ENCODE measurements at regions not wholly inside any gene's neighbourhood (a gene's known extent, or its start where the extent isn't known, plus 50 kb on each side); places are given as distances from the start of the nearest gene placed in this dataset.

DNA sequence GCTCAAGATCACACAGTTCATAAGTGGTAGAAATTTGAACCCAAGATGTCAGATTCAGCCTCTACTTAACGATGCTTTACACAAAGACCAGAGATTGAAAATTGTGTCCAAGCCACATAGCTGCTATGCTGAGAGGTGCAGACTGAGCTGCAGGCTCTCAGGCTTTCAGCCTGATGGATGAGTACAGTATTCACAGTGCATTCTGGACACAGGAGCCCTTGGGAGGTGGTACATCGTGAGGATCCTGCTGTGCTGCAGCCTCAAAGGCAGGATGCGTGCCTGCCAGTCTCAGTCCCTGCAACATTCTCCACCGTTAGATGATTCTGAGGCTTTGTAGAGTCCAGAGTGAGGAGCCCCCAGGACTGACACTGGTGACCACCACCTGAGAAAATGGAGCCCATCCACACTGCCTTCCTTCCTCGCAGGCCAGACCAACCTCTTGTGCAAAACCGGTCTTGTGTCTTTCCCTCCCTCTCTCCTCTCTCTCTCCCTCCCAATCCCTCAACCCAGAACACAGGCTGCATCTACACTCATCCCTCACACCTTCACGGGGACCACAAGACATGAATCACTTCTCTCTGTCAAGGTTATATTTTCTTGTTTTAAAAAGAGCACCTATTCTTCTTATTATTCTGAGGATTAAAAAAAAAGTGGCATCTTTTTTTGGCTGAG is 203.4 kb upstream of the ZNF507 start:
- DNase-seq = no peak

DNA sequence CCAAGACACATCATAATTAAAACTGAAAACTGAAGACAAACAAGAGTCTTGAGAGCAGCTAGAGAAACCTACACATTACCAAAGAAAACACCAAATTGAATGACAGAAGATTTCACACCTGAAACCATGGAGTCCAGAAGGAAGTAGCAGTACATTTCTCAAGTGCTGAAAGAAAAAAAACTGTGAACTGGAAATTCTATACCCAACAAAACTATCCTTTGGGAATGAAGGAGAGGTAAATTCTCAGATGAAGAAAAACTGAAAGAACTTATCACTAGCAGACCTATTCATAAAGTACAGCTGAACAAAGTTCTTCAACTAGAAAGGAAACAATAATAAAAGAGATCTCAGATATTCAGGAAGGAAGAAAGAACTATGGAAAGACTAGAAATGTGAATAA is 198.7 kb upstream of the ZNF507 start:
- DNase-seq = no peak

DNA sequence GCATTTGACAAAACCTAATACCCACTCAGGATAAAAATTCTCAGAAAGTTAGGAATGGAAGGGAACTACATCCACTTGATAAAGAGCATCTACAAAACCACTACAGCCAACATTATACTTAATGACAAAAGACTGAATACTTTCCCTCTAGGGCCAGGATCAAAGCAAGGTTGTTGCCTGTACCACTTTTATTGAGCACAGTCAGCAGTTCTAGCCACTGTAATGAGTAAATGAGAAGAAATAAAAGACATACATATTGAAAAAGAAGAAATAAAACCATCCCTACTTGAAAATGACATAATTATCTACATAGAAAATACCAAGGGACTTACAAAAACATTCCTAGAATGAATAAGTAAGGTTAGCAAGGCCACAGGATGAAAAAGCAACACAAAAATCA is 194.8 kb upstream of the ZNF507 start:
- no peak for DNase-seq

DNA sequence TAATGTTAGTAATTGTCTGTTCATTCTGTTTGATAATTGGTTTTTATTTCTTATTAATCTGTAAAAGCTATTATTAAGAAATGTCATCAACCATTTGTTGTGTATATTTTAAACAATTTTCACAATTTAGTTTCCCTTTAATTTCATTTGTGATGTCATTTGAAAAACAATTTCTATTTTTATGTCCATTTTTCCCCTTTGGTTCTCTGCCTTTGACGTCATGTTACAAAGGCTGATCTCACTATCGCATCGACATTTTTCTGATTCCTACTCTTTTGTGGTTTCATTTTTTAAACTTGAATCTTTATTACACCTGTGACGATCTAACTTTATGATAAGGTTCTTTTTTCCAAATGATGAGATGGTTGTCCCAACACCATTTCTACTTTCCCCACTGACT is 191.0 kb upstream of the ZNF507 start:
- no peak for DNase-seq

DNA sequence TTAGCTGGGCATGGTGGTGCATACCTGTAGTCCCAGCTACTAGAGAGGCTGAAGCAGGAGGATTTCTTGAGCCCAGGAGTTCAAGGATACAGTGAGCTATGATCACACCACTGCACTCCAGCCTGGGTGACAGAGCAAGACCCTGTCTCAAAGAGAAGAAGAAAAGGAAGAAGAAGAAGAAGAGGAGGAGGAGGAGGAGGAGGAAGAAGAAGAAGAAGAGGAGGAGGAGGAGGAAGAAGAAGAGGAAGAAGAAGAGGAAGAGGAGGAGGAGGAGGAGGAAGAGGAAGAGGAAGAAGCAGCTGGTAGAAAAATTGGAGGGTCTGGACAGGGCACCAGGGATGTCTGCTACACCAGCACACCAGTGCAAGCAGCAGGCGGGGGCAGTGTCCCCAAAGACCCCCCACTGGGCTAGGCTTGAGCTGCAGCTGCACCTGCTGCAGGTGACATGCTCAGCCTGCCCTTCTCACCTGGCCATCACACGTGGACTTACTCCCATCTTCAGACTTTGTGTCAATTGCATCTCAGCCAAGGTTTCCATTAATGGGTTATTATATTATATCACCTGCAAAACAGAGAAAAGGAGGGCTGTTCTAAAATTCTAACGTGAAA is 180.9 kb upstream of the ZNF507 start:
- no peak for DNase-seq

DNA sequence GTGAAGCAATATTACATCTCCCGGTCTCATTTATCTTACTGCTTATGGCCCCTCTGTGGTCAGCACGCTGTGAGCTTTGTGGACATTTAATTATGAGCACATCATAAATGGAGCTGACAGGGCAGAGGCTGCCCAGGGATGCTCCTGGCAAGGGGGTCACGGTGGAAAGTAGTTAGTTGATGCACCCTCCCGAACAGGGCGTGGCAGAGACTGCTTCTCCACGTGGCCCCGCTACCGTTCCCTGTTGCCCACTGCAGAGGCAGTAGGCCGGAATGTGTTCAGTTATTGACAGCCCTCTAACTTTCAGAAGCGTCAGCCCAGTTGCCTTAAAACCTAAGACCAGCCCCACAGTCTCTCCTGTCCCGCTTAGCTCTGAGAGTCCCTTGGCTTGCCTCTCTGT is 180.3 kb upstream of the ZNF507 start:
- DNase-seq = no peak

DNA sequence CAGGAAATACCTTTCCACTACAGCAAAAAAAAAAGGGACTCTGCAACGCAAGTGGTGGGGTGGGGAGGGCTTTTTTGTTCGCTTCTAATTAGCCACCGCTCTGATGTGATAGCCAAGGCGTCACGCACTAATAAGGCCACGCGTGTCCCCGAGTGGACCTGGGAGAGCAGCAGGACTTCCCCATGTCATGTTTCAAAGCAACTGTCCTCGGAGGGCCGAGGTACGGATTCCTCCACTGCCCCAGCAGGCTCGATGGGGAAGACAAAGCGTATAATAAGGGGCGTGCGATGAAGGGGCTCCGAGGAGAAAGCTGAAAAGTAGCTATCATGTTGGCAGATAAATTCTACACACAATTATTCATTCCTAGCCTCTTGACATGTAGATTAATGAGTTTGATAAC is 179.7 kb upstream of the ZNF507 start:
- DNase-seq = no peak

DNA sequence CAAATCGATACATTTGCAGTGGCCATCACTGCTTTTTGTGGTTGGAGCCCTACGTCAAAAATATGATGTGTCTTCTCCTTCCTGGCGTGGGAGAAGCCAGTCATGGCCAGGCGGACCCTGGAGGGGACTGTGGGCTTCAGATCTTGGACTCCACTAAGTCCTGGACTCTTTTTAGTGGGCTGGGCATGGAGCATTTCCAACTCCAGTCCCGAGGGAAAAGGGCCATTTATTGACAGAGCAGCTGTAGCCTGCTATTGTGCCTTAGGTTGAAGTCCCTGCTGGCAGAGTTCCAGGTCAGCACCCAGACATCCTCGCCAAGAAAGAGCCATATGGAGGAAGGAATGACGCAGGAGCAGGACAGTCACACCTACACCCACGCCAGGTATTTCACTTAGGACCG is 179.2 kb upstream of the ZNF507 start:
- DNase-seq = no peak

DNA sequence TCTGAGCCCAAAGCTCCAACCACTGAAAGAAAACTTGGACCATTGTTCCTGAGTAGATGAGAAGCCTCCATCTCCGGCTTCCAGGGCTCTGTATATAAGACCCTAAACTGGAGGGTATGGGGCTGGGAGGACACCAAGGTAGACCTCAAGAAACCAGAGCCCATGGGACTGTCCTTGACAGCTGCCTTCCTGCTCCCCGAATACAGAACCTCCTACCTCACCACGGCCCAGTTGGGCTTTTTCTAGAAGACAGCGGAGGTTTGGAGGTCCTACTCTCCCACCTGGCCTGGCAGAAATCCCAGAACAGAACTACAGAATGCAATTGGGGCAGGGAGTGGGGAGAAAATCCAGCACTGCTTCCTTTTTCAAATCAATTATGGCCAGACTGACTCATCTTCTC is 177.3 kb upstream of the ZNF507 start:
- DNase-seq = no peak

DNA sequence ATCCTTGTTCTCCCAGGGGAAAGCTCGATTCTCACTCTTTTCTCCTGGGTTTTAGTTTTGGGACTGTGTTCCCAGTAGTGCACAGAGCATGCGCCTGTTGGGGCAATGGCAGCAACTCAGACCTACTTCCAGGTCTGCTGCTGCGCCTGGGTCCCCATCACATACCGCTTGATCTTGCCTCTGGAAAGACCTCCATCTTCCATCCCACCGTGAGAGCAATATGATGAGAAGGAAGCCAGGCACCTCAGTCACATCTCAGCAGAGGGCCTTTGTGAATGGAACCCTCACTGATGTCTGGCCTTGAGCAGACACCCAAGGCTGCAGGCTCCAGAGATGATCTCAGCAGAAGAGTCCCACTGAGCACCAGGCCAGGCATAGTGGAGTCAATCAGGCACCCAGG is 176.8 kb upstream of the ZNF507 start:
- DNase-seq = no peak

DNA sequence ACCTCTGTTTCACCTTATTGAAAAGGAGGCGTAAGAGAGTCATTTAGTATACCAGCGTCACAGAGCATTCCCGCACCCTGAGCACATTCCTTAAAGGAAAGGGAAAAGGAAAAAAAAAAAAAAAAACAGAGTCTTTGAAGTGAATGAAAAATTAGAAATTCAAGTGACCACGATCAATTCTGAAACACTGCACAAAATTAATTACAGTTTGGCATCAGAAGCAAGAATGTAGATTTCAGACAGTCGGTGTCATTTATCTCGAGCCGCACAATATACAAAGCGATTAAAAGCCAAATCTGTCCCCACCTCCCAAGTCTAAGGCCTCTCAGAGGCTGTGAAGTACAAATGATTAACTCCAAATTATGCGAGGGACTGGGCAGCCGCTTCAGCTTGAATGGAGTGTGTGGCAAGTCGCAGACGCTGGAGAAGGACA is 173.7 kb upstream of the ZNF507 start:
- DNase-seq = no peak

DNA sequence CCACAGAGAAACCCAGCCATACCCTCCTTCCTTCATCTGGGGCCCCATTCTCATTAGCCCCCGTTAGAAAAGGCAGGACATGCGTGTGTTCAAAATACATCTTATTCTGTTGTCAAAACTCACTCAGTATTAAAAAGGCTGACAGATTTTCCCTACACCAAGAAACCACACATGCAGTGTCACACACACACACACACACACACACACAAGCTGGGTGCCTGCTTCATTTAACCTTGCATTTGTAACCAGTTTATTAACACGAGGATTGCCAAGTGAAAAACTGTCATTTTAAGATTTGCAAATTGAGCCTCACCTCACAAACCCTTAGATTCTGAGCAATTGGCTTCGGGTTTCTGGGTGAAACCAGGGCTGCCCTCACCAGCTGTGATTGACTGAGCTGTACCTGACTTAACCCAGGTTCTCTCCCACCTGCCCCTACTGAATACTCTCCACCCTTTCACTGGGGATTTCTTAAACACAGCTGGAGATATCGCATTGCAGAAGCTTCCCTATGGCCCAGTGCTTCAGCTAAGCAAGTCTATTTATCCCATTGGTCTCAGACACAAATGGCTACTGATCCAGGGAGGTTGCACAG is 172.7 kb upstream of the ZNF507 start:
- DNase-seq = no peak

DNA sequence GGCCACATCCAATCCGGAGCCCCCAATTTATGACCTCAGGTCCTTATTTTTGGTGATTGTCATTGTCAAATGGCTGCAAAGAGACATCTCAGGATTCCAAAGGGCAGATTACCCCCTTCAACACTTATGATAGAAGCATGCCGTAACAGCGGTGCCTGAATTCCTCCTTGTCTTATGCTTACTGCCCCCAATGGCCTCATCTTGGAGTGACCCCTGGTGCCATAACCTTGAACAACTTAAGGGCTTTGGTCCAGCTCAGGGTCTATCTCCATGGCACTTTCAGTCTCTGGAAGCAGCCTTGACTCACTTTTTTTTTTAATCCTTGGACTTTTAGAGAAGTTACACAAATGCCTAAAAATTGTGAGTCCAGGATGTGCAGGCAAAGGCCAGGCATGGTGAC is 171.6 kb upstream of the ZNF507 start:
- DNase-seq = no peak

DNA sequence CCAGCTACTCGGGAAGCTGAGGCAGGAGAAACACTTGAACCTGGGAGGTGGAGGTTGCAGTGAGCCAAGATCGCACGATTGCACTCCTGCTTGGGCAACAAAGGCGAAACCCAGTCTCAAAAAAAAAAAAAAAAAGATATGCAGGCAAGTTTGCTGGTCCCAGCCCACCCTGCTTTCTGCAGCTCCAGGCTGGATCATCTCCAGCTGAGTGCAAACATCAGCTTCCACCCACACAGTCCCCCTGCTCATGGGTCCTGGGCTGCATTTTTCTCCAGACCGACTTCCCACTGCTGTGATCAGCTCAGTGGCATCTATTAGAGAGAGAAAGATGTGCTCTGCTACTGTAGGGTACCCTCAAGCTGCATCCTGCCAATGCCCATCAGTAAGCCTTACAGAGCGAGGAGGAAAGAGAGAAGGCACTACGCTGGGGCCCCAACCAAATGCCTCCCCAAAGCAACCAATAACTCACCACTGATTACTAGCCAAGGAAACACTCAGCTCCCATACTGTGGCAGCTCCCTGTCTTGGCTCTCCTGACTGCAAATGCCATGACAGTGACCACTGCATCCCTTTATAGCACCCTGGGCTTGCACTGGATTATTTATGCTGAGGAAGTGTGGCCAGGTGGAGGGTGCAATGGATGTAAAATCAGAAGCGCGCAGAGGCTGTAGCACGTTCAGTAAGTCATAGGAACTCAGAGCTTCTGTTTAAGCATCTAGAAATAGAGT is 170.9 kb upstream of the ZNF507 start:
- DNase-seq = no peak

DNA sequence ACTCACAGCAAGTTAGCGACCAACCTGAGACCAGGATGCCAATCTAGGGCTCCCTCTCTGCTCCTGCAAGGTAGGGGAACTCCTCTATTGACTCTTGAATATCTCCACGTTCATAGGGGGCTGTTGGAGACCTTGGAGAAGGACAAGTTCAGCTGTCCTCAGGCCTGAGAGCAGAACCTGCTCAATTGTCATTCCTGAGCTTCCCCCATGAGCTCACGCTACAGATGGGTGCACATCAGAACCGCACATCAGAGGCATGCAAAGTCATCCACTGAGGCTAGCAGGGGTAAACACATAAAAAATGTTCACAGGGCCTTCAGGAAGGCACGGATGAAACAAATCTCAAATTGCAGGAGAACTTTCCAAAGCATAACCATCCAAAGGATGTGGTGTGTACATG is 168.8 kb upstream of the ZNF507 start:
- DNase-seq = no peak

DNA sequence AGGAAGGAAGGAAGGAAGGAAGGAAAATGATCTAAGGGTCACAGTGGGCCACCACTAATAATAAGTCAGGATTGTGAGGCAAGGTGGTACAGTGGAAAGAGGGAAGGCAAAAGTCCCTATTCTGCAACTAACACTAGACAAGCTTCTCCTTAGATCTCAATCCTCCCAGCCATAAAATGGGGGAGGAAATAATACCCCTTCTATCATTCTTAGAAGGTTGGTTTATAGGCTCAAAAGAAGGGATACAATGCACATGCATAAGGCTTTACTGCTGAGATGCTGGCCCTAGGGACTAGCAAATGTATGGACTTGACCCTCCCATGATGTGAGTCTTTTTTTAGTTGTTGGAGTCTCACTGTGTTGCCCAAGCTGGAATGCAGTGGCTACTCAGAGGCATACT is 167.7 kb upstream of the ZNF507 start:
- no peak for DNase-seq

DNA sequence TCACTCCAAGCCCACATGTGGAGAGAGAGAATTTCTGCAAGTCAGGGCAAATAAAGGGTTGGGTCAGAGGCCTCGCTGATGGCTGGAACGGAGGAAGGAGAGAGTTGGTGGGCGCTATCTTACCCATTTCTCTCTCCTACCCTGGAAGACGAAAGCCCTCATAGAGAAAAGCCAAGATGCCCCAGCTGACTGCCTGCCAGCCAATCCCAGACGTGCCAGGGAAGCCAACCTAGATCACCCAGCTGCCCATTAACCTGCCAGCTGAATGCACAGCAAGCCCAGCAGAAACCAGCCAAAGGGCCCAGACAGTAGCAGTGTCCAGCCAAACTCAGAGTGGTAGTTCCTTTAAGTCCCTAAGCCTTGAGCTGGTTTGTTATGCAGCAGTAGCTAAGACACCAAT is 167.0 kb upstream of the ZNF507 start:
- DNase-seq = no peak

DNA sequence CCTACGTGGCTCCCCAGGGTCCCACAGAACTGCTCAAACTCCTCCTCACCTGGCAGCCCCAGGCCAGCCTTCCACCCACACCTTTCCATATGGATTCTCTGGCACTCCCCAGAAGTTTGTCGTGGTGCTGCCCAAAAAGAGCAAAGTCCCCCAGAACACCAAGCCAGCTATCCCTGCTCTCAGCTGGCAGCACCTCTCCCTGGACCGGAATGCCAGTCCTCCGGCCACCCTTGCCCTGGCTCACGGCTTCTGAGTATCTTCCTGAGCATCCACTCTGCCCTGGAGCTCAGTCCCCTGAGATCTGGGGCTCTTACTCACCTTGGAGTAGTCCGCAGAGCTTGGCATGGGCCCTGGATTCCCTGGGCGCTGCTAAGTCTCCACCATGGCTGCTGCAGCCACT is 166.5 kb upstream of the ZNF507 start:
- no peak for DNase-seq

DNA sequence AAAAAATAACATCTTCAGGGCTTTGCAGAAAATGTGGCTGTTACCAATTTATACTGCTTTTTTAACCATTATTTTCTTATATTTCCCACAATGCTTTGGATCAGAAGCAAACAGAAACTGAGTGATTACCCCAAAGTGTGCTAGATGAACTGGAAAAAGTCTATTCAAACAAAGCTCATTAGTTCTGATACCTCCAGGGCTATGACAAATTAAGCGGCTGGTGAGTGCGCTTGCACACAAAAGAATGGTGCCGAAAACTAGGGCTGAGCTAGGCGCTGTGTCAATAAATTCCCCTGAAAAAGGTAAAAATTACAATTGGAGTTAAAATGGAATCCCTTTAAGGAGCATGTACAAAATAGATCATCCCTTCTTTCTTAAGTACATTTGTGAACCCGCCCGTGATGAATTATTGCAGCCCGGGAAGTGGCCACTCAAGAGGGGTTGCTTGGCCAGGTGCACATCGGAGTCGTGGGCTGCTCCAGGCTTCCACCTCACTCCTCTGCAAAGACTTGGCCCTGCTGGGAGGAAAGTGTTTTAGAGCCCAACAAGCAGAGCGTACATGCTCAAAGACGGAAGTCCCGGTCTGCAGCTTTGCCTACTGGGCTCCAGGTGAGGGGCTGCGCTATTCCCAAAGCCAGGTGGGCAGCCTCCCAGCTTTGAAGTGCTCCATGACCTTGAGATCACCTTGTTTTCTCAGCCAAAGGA is 164.0 kb upstream of the ZNF507 start:
- DNase-seq = no peak

DNA sequence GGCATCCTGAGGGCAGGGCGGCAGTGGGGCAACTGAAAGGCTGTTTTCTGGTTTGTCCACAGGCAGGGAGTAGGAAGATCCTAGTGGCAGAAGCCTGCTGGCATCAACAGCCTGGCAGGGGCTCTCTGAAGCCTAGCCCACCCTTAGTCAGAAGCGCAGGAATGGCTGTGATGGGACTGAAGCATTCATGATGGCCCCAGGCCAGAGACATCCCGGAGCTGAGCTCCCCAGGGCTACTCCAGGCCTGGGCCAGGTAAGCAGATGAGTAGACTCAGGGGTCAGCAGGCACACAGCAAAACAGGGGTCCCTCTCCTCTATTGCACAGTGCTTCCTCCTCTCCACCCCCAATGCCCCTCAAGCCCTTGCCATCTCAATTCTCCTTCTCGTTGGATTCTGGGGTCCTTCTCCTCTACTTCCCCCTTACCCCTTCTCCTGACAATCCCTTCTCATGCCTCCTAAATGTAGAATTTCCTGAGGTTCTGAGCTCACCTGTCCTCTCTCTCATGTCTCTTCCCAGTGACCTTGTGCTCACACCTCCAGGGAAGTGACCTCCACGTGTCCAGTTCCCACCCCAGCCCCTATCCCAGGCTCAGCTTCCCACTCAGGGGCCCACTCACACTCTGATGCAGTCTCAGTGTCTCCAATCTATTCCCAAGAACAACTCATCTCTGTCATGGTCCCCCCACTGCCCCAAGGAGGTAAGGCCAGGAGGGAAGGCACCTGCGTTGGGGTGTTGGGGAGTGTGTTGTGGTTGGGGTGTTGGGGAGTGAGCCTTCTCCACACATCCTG is 158.7 kb upstream of the ZNF507 start:
- no peak for DNase-seq

DNA sequence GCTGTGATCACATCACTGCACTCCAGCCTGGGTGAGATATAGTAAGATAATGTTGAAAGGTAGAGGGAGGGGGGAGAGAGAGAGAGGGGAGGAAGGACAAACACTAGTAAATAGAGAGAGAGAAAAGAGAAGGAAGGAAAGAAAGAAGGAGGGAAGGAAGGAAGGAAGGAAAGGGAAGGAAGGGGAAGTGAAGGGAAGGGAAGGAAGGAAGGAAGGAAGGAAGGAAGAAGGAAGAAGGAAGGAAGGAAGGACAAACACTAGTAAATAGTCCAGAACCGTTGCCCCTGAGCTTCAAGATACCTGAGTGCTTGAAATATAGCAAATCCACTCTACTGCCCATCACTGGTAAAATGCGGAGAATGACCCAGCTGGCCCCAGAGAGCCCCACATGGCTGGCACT is 156.5 kb upstream of the ZNF507 start:
- DNase-seq = no peak

DNA sequence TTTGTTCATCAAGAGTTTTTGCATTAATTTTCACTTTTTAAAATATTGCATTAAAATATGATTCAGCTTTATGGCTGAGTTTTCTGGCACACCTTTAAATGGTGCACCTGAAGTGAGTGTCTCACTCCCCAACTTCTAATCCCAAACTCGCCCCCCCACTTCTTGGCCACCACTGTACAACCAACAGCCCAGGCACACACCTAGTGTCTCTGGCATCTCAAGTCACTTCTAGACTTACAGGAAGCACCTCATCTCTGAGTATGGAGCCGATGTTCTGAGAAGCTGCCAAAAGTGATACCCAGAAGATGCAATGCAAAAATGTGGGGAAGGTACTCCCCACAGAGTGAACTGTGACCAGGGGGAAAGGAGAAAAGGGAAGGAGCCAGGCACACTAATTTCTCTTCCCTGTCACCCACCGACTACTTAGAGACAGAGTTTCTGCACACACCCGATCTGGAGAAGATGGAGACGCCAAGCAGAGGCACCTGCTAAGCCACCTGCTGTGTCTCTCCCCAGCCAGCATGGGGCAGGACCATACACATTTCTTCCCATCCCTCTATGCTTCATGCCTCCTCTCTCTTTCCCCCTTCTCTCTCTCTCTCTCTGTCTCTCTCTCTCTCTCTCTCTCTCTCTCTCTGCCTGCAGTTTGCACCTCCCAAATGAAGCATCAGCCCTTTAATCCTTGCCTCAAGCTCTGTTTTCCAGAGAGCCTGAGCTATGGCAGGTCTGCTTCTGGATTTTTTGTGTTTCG is 155.3 kb upstream of the ZNF507 start:
- no peak for DNase-seq
